Astrocyte (in vitro differentiated cells and primary cell): ENCODE measurements at regions not wholly inside any gene's neighbourhood (a gene's known extent, or its start where the extent isn't known, plus 50 kb on each side); places are given as distances from the start of the nearest gene placed in this dataset.

ENCODE experiments used
- DNase-seq: peaks from one replicate; pipeline ENCODE4 v3.0.0-alpha.2; 2010; ENCODE audit warnings: low read depth
- FAIRE-seq: peaks from 2 replicates; lab custom pipeline; 2011; peaks lifted over from hg19 to GRCh38; lab: Jason Lieb, UNC
- H2AFZ ChIP-seq: 2 replicates; pipeline ENCODE4 v1.6.0; 2012; ENCODE audit warnings: low read depth, low read length, inconsistent platforms
- H3K27ac ChIP-seq: 2 replicates; pipeline ENCODE4 v1.5.1; 2011; ENCODE audit warnings: low read depth, low read length, inconsistent platforms
- H3K27me3 ChIP-seq: 2 replicates; pipeline ENCODE4 v1.6.0; 2011; ENCODE audit warnings: low read length, inconsistent platforms; ENCODE audit not compliant: insufficient read depth
- H3K36me3 ChIP-seq: 2 replicates; pipeline ENCODE4 v1.5.1; 2011; ENCODE audit warnings: low read length, inconsistent platforms; ENCODE audit not compliant: insufficient read depth
- H3K4me1 ChIP-seq: 2 replicates; pipeline ENCODE4 v1.5.1; 2011; ENCODE audit warnings: low read length, inconsistent platforms; ENCODE audit not compliant: insufficient read depth
- H3K4me2 ChIP-seq: 2 replicates; pipeline ENCODE4 v1.6.0; 2012; ENCODE audit warnings: low read length, inconsistent platforms
- H3K4me3 ChIP-seq: 2 replicates; pipeline ENCODE4 v1.5.1; 2011; ENCODE audit warnings: low read depth, mild to moderate bottlenecking, low read length, inconsistent platforms; ENCODE audit not compliant: insufficient read depth
- H3K79me2 ChIP-seq: 2 replicates; pipeline ENCODE4 v1.6.0; 2012; ENCODE audit warnings: mild to moderate bottlenecking, low read length, inconsistent platforms; ENCODE audit not compliant: insufficient read depth
- H3K9ac ChIP-seq: 2 replicates; pipeline ENCODE4 v1.6.0; 2012; ENCODE audit warnings: mild to moderate bottlenecking, low read length, inconsistent platforms
- H3K9me3 ChIP-seq: 2 replicates; pipeline ENCODE4 v1.5.1; 2012; ENCODE audit warnings: low read depth, mild to moderate bottlenecking, low read length, inconsistent platforms; ENCODE audit not compliant: insufficient read depth
- H4K20me1 ChIP-seq: 2 replicates; pipeline ENCODE4 v1.6.0; 2012; ENCODE audit warnings: low read length, inconsistent platforms; ENCODE audit not compliant: insufficient read depth
- H3K27ac Mint-ChIP-seq: one replicate; pipeline ENCODE4 v1.8.0; 2021; ENCODE audit warnings: mild to moderate bottlenecking, mixed read lengths; ENCODE audit not compliant: unreplicated experiment
- H3K27me3 Mint-ChIP-seq: one replicate; pipeline ENCODE4 v1.8.0; 2021; ENCODE audit warnings: low read depth, mixed read lengths; ENCODE audit not compliant: unreplicated experiment
- H3K36me3 Mint-ChIP-seq: one replicate; pipeline ENCODE4 v1.8.0; 2021; ENCODE audit warnings: low read depth, mixed read lengths; ENCODE audit not compliant: unreplicated experiment
- H3K4me1 Mint-ChIP-seq: one replicate; pipeline ENCODE4 v1.8.0; 2021; ENCODE audit warnings: low read depth, mixed read lengths; ENCODE audit not compliant: unreplicated experiment
- H3K4me3 Mint-ChIP-seq: one replicate; pipeline ENCODE4 v1.8.0; 2021; ENCODE audit warnings: mild to moderate bottlenecking, moderate library complexity, mixed read lengths; ENCODE audit not compliant: unreplicated experiment
- H3K9me3 Mint-ChIP-seq: one replicate; pipeline ENCODE4 v1.8.0; 2021; ENCODE audit warnings: mild to moderate bottlenecking, mixed read lengths; ENCODE audit not compliant: unreplicated experiment
- CTCF ChIP-seq: IDR thresholded peaks from 2 replicates; pipeline ENCODE4 v1.5.1; 2011; ENCODE audit warnings: low read depth, mild to moderate bottlenecking, inconsistent platforms, low read length, moderate library complexity; ENCODE audit not compliant: insufficient read depth
- EZH2 ChIP-seq: IDR thresholded peaks from 2 replicates; pipeline ENCODE4 v1.6.1; 2012; ENCODE audit warnings: mild to moderate bottlenecking, low read length, inconsistent platforms; ENCODE audit not compliant: insufficient read depth

- no peaks in the 10 kb centered on the region for H3K36me3 Mint-ChIP-seq
- Histone ChIP-seq H3K36me3 (no peaks in the 10 kb centered on the region), H3K27ac (no peak overlapping the region), H3K4me3 (no peak overlapping the region), H3K4me2 (no peak overlapping the region), H4K20me1 (no peaks in the 10 kb centered on the region), H2AFZ (no peak overlapping the region), H3K27me3 (peaks cover 12% of the 10 kb centered on the region), H3K4me1 (peaks cover 3% of the 10 kb centered on the region), H3K9ac (no peak overlapping the region), H3K79me2 (no peaks in the 10 kb centered on the region), H3K9me3 (no peaks in the 10 kb centered on the region)
- H3K27ac Mint-ChIP-seq = no peak overlapping the region
- FAIRE-seq (no peak), DNase-seq (no peak)
- no peaks in the 10 kb centered on the region for H3K9me3 Mint-ChIP-seq
- no peaks in the 10 kb centered on the region for H3K4me1 Mint-ChIP-seq
- peaks cover 71% of the 10 kb centered on the region for H3K27me3 Mint-ChIP-seq
- H3K4me3 Mint-ChIP-seq = no peak overlapping the region
- TF ChIP-seq CTCF = no peak
- TF ChIP-seq EZH2 = no peak
Observed at GRCh38 chr22:22084089-22084711, 101.6 kb upstream of the TOP3B start.

- no peak for TF ChIP-seq EZH2
- no peak for TF ChIP-seq CTCF
- Histone ChIP-seq H4K20me1 (no peaks in the 10 kb centered on the region), H3K4me3 (no peak overlapping the region), H3K4me1 (peaks cover 3% of the 10 kb centered on the region), H3K27ac (no peak overlapping the region), H3K9me3 (no peaks in the 10 kb centered on the region), H3K36me3 (no peaks in the 10 kb centered on the region), H2AFZ (no peak overlapping the region), H3K4me2 (no peak overlapping the region), H3K9ac (no peak overlapping the region), H3K79me2 (no peaks in the 10 kb centered on the region), H3K27me3 (peaks cover 9% of the 10 kb centered on the region)
- H3K9me3 Mint-ChIP-seq = no peaks in the 10 kb centered on the region
- H3K4me1 Mint-ChIP-seq = no peaks in the 10 kb centered on the region
- DNase-seq = no peak
- peaks cover 69% of the 10 kb centered on the region for H3K27me3 Mint-ChIP-seq
- FAIRE-seq = no peak
- no peak overlapping the region for H3K27ac Mint-ChIP-seq
- H3K36me3 Mint-ChIP-seq = no peaks in the 10 kb centered on the region
- no peak overlapping the region for H3K4me3 Mint-ChIP-seq
Observed at GRCh38 chr22:22082960-22083359, 100.4 kb upstream of the TOP3B start.

- Mint-ChIP-seq H3K27me3 (peaks cover 74% of the 10 kb centered on the region), H3K4me1 (no peaks in the 10 kb centered on the region), H3K4me3 (no peak overlapping the region), H3K36me3 (no peaks in the 10 kb centered on the region), H3K9me3 (no peaks in the 10 kb centered on the region), H3K27ac (no peak overlapping the region)
- TF ChIP-seq EZH2 (no peak), CTCF (no peak)
- Histone ChIP-seq H3K9me3 (no peaks in the 10 kb centered on the region), H3K27ac (no peak overlapping the region), H3K36me3 (no peaks in the 10 kb centered on the region), H4K20me1 (no peaks in the 10 kb centered on the region), H3K9ac (no peak overlapping the region), H3K4me2 (no peak overlapping the region), H3K79me2 (no peaks in the 10 kb centered on the region), H2AFZ (no peak overlapping the region), H3K27me3 (peaks cover 9% of the 10 kb centered on the region), H3K4me1 (peaks cover 3% of the 10 kb centered on the region), H3K4me3 (no peak overlapping the region)
- DNase-seq (no peak), FAIRE-seq (no peak)
Observed at GRCh38 chr22:22082229-22082835, 99.7 kb upstream of the TOP3B start.
